Embryonic facial prominence (tissue), 1 donor: ENCODE measurements at regions not wholly inside any gene's neighbourhood (a gene's known extent, or its start where the extent isn't known, plus 50 kb on each side); places are given as distances from the start of the nearest gene placed in this dataset.
"Not testable (repeated sequence)": the region's sequence is repeated elsewhere in the genome, so short reads cannot be mapped to it uniquely, and the experiment has no call there.

ENCODE experiments used
- DNase-seq: peaks from one replicate; pipeline ENCODE4 v3.0.0-alpha.2; 2016; ENCODE audit errors: extremely low spot score

DNA sequence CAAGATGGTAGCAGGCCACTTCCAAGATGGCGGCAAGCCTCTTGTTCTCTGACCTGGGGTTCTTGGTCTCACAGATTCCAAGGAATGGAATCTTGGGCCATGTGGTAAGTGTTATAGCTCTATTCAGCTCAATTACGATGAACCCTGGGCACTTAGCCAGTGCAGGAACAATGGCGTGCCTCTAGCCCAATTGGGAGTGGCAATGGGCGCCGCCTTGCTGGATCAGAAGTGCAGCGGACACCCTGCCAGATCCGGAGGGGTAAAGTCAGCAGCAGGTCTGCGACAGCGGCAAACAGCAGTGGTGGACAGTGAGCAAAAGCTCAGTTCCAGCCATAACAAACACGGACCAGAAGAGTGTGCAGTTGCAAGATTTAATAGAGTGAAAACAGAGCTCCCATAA is 263.2 kb upstream of the SEMA3C start:
- not testable (repeated sequence) for DNase-seq

DNA sequence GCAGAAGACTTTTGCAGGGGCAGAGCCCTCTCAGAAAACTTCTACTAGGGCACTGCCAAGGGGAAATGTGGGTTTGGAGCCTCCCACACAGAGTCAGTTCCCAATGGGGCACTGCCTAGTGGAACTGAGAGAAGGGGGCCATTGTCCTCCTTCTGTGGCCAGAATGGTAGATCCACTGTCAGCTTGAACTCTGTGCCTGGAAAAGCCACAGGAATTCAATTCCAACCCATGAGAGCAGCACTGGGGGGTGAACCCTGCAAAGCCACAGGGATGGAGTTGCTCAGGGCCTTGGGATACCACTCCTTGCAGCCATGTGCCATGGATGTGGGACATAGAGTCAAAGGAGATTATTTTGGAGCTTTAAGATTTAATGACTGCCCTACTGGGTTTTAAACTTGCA is 262.2 kb upstream of the SEMA3C start:
- no peak for DNase-seq

DNA sequence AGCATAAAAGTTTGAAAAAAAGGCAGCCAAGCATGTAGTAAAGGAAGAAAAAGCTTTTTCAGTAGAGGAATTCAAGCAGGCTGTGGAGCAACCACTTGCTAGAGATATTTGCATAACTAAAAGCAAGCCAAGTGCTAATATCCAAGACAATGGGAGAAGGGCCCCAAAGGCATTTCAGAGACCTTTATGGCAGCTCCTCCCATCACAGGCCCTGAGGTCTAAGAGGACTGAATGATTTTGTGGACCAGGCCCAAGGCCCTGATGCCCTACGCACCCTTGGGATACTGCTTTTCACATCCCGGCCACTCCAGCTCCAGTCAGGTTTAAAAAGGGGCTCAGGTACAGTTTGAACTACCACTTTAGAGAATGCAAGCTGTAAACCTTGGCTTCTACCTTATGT is 261.7 kb upstream of the SEMA3C start:
- no peak for DNase-seq

GRCh38 chr7:81175275-81175940 is 256.6 kb upstream of the SEMA3C start:
- DNase-seq = no peak

GRCh38 chr7:81173766-81174281 is 255.0 kb upstream of the SEMA3C start:
- no peak for DNase-seq

- DNase-seq = no peak
Observed at GRCh38 chr7:81170291-81170690, 251.4 kb upstream of the SEMA3C start.

DNA sequence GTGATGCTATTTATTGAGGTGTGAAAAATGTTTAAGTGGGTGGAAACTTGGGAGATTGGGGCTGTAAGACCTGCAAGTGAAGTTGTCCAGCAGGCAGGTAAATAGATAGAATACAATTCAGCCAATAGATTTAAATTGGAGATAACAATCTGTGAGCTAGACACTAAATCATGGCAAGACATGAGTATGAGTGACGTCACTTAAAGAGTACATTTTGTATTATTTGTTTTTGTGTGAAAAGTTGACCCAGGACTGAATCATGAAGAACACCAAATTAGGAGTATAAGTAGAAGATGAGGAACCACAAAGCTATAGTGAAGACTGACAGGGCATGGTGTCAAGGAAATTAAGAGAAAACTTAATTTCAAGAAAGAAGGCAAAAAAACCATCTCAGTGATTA is 249.1 kb upstream of the SEMA3C start:
- no peak for DNase-seq

DNA sequence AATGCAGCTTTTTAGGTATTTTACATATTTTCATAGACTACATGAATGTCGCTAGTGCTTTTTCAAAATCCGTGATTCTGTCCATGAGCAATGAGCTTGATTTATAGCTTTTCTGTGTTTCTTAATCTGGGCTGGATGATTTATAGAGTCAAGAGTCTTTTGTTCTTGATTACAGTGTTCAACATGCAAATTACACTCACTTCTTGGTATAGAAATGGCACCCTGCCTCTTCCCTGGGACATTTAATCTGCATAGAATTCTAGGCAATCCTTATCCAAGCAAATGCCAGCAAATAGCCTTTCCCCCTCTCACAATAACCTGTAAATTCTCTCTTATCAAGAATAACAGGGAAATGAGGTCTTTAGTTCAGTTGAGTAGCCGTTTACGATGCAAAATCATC is 246.2 kb upstream of the SEMA3C start:
- no peak for DNase-seq

GRCh38 chr7:81162771-81163525 is 244.1 kb upstream of the SEMA3C start:
- no peak for DNase-seq

DNA sequence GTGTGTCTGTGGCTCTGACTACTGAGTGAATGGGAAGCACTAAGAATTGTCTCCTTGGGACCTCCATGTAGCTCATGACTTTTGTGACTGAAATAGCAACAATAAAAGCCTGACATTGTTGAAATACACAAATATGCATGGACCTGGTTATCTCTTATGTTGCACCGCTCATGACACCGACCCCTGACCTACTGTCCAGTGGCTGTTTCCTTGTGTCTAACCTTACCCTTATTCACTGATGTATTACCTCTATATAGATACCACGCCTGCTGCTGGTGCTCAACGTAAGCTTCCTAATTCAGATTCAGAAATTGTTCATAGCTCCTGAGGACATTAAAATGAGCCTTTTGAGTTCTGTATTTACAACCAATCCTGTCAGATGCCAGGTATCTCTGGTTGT is 243.4 kb upstream of the SEMA3C start:
- no peak for DNase-seq

DNA sequence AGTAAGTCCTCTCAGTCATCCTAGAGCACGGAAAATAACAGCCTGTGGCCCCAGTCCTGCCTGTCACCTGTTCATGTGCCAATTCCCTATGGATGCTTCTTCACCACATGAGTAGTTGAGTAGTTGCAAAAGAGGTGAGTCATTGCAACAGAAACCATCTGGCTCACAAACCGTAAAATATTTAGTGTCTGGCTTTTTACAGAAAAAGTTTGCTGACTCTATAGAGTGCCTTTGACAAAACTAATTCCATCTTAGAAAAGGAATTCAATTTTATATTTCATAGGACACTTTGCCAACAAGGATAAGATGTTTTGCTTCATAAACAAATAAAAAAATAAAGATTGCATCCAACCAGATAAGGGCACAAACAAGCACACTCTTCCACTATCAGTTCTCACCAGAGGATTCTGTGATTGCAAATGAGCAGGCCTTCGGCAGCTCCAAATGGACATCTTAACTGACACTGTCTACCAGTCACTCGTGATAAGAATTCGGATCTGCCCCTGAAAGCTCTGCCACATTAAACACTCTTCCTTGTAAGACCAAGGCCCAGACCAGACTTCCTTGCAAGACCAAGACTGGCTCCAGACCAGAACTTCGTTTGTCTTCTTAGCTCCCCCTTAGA is 242.7 kb upstream of the SEMA3C start:
- no peak for DNase-seq

- DNase-seq = no peak
Observed at GRCh38 chr7:81159402-81159801, 240.6 kb upstream of the SEMA3C start.

- no peak for DNase-seq
Observed at GRCh38 chr7:81158189-81158588, 239.3 kb upstream of the SEMA3C start.

GRCh38 chr7:81155654-81156373 is 237.0 kb upstream of the SEMA3C start:
- DNase-seq = no peak

- no peak for DNase-seq
Observed at GRCh38 chr7:81154565-81154964, 235.7 kb upstream of the SEMA3C start.

DNA sequence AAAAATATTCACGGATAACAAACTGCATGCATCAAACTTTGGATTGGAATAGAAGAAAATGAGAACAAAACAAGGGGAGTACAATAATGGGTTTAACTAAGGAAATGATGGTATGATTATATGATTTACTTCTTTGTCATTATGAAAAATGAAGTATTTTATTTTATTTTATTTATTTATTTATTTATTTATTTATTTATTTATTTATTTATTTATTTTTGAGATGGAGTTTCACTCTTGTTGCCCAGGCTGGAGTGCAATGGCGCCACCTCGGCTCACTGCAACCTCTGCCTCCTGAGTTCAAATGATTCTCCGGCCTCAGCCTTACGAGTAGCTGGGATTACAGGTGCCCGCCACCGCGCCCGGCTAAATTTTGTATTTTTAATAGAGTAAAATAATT is 234.1 kb upstream of the SEMA3C start:
- not testable (repeated sequence) for DNase-seq

DNA sequence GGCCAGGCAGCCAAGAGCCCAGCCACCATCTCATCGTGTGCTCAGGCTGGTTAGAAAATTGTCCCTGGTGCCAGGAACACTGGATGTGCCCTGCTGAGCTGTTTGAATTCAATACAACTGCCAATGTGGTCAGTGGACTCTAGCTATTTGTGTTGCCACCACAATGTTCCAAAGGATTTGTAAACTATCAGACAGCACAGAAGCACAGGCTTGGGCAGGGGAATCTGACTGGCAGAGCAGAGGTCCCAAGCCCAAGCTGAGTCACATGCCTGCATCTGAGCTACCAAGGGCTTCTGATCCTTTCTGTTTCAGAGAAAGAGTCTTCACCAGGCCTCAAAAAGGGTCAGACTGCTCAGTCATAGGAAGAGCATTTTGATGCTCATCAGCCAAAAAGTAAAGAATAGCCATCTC is 232.1 kb upstream of the SEMA3C start:
- DNase-seq = no peak

GRCh38 chr7:81143856-81144255 is 225.0 kb upstream of the SEMA3C start:
- no peak for DNase-seq

DNA sequence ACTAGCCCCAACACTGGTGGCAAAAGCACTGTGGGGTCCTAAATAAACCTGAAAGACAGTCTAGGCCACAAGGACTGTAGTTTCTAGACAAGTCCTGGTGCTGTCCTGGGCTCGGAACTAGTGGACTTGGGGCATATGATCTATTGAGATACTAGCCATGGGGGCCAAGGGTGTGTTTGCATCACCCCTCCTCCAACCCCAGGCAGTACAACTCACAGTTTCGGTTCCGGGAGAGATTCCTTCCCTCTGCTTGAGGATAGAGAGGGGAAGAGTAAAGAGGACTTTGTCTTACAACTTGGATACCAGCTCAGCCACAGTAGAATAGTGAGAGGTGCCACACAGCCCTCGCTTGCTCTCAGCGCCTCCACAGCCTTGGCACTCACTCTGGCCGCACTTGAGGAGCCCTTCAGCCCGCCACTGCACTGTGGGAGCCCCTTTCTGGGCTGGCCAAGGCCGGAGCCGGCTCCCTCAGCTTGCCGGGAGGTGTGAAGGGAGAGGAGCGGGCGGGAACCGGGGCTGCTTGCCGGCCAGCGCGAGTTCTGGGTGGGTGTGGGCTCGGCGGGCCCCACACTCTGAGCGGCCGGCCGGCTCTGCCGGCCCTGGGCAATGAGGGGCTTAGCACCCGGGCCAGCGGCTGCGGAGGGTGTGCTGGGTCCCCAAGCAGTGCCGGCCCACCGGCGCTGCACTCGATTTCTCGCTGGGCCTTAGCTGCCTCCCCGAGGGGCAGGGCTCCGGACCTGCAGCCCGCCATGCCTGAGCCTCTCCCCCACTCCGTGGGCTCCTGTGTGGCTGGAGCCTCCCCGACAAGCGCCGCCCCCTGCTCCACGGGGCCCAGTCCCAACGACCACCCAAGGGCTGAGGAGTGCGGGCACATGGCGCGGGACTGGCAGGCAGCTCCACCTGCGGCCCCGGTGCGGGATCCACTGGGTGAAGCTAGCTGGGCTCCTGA is 222.7 kb upstream of the SEMA3C start:
- DNase-seq = not testable (repeated sequence)

DNA sequence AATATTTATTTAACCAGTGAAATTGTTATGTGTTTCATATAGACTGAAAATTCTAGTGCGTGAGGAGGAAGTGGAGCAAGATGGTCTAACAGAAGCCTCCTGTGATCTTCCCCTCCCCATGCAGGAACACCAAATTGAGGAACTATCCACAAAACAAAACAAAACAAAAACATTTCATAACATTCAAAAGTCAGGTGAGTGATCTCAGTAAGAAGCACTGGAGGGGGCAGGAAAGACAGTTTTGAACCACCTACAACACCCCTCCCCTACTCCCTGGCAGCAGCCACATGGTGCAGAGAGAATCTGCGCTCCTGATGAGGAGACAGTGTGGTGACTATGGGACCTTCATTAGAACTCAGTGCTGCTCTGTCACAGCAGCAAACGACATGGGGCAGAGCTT is 221.9 kb upstream of the SEMA3C start:
- DNase-seq = no peak

DNA sequence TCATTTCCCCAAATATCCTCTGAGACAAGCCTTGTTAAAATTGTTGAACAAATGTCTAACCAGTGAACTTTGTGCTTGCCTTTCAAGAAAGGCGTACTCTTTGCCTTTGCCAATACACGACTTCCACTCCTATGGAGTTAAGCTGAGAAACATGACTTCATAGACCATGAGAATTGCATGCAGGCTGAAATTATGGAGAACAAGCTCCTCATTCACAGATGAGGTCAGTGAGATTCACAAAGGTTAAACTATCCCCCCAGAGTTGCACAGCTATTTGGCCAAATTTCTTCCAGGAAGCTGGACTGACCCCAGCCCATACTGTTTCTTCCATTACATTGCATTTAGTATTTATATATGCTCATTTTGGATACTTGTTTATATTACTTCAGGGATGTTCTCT is 221.4 kb upstream of the SEMA3C start:
- peak; percentile 26 for DNase-seq
